ENCODE measurements at regions not wholly inside any gene's neighbourhood (a gene's known extent, or its start where the extent isn't known, plus 50 kb on each side); places are given as distances from the start of the nearest gene placed in this dataset.

DNA sequence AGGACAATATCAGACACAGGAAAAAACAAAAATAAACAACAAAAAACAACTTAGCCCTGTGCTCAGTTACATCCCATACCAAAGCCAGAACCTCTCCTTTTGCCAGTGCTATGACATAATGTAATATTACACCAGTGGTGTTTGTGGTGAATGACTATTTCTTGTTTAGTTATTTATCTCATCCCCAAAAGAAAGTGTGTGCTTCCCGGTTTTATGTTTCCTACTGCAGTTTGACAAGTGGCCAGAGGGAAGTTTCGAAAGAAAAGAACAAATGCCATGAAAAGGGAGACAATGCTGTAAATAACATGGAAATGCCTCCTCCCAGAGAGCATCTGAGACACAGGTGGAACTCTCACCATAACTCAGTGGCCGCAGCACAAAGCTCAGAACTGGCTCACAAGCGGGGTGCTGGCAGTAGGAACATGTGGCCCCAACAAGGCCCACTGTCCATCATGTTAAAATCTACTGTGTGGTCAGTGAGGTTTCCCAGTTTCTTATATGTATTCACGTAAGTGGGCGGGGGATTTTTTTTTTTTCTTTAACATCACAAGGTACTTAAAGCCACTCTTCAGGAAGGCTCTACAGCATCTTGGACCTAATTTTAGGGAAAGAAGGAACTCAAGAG lies 158.2 kb downstream of the BARHL2 start:
- TF ChIP-seq, protein P1, sequence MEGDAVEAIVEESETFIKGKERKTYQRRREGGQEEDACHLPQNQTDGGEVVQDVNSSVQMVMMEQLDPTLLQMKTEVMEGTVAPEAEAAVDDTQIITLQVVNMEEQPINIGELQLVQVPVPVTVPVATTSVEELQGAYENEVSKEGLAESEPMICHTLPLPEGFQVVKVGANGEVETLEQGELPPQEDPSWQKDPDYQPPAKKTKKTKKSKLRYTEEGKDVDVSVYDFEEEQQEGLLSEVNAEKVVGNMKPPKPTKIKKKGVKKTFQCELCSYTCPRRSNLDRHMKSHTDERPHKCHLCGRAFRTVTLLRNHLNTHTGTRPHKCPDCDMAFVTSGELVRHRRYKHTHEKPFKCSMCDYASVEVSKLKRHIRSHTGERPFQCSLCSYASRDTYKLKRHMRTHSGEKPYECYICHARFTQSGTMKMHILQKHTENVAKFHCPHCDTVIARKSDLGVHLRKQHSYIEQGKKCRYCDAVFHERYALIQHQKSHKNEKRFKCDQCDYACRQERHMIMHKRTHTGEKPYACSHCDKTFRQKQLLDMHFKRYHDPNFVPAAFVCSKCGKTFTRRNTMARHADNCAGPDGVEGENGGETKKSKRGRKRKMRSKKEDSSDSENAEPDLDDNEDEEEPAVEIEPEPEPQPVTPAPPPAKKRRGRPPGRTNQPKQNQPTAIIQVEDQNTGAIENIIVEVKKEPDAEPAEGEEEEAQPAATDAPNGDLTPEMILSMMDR (IDR thresholded peaks at IDR 0.05; ENCODE audit: insufficient read depth, low read depth, low read length), result no peak
- no peak for TF ChIP-seq EZH2 (IDR thresholded peaks at IDR 0.05; ENCODE audit: insufficient read depth, low read length)
